Daoy (cell line): ENCODE measurements at regions not wholly inside any gene's neighbourhood (a gene's known extent, or its start where the extent isn't known, plus 50 kb on each side); places are given as distances from the start of the nearest gene placed in this dataset.

Experiments
- DNase-seq: peaks from one replicate; pipeline ENCODE4 v3.0.0-alpha.2; 2015; ENCODE audit warnings: low read depth

- DNase-seq: no peak
These were observed 148.4 kb upstream of the PLEKHG7 start for GRCh38 chr12:92554158-92555073.

GRCh38 chr12:92553389-92553788 is 149.4 kb upstream of the PLEKHG7 start:
- peak; percentile 14 for DNase-seq

- peak; percentile 27 for DNase-seq
These were observed 150.2 kb upstream of the PLEKHG7 start for GRCh38 chr12:92552412-92553108.

- peak; percentile 80 for DNase-seq
These were observed 150.9 kb upstream of the PLEKHG7 start for GRCh38 chr12:92551853-92552397.

GRCh38 chr12:92551210-92551609 is 151.6 kb upstream of the PLEKHG7 start:
- DNase-seq: no peak

GRCh38 chr12:92550661-92551060 is 152.1 kb upstream of the PLEKHG7 start:
- DNase-seq: no peak

- no peak for DNase-seq
These were observed 152.5 kb upstream of the PLEKHG7 start for GRCh38 chr12:92550254-92550653.

- no peak for DNase-seq
These were observed 153.3 kb upstream of the PLEKHG7 start for GRCh38 chr12:92549516-92549915.

- DNase-seq: no peak
These were observed 154.9 kb upstream of the PLEKHG7 start for GRCh38 chr12:92547906-92548305.

- DNase-seq: no peak
These were observed 155.4 kb upstream of the PLEKHG7 start for GRCh38 chr12:92547420-92547819.

GRCh38 chr12:92546635-92547348 is 156.0 kb upstream of the PLEKHG7 start:
- no peak for DNase-seq

GRCh38 chr12:92546259-92546634 is 156.5 kb upstream of the PLEKHG7 start:
- no peak for DNase-seq

GRCh38 chr12:92544322-92544721 is 158.5 kb upstream of the PLEKHG7 start:
- DNase-seq: no peak

- DNase-seq: no peak
These were observed 158.9 kb upstream of the PLEKHG7 start for GRCh38 chr12:92543840-92544239.

GRCh38 chr12:92543359-92543758 is 159.4 kb upstream of the PLEKHG7 start:
- DNase-seq: no peak

- DNase-seq: no peak
These were observed 161.1 kb upstream of the PLEKHG7 start for GRCh38 chr12:92541731-92542130.

- DNase-seq: no peak
These were observed 161.9 kb upstream of the PLEKHG7 start for GRCh38 chr12:92540782-92541423.

- DNase-seq: peak; percentile 17
These were observed 162.6 kb upstream of the PLEKHG7 start for GRCh38 chr12:92539976-92540781.

- DNase-seq: peak; percentile 74
These were observed 163.6 kb upstream of the PLEKHG7 start for GRCh38 chr12:92539110-92539749.

- no peak for DNase-seq
These were observed 165.4 kb upstream of the PLEKHG7 start for GRCh38 chr12:92537290-92537960.
